HCT116 (cell line): ENCODE measurements at regions not wholly inside any gene's neighbourhood (a gene's known extent, or its start where the extent isn't known, plus 50 kb on each side); places are given as distances from the start of the nearest gene placed in this dataset.

Experiments
- ATAC-seq: fragments of 200-7000 bp; cut with Tn5 transposase; 2 replicates; pipeline ENCODE4 v1.9.1; 2020; ENCODE audit warnings: mild to moderate bottlenecking, moderate library complexity
- BruUV-seq: library from RNA; stranded (reverse); fragments of 400-500 nt; replicated peaks from 2 replicates; lab custom pipeline; 2021; lab: Mats Ljungman, UMichigan
- CTCF ChIA-PET: fragments of 300-600 bp; sonication (Branson Sonifier 250); formaldehyde crosslinking; loops from one replicate; lab custom pipeline; 2021; ENCODE audit warnings: antibody characterized with exemption; lab: Charles Lee
- POLR2A ChIA-PET: fragments of 300-600, 350-600 bp; sonication (Branson Sonifier 250); formaldehyde crosslinking; loops from one replicate; lab custom pipeline; 2021; ENCODE audit warnings: antibody characterized with exemption; lab: Charles Lee
- RAD21 ChIA-PET, 2 experiments: fragments of 300-600 bp; sonication (Branson Sonifier 250); formaldehyde crosslinking; loops; one replicate each; lab custom pipeline; 2023; ENCODE audit warnings: low total read pairs in 2 of 2; ENCODE audit not compliant: uncharacterized antibody in 2 of 2, unreplicated experiment in 2 of 2, low non-redundant PET in 1 of 2; lab: Charles Lee
- DNase-seq: peaks from one replicate; pipeline ENCODE4 v3.0.0-alpha.2; 2010; ENCODE audit warnings: low read depth, low spot score
- H2AFZ ChIP-seq: fragments of 200-600 bp; shearing (Covaris generic), sonication (generic); 2 replicates; pipeline ENCODE4 v1.6.1; 2017; ENCODE audit warnings: low read depth, mixed run types, mixed read lengths, antibody characterized with exemption, low read length; ENCODE audit not compliant: poor library complexity, severe bottlenecking
- H3K27ac ChIP-seq: 2 replicates; pipeline ENCODE4 v1.5.1; 2012; ENCODE audit warnings: low read depth, low read length
- H3K27me3 ChIP-seq: fragments of 200-600 bp; sonication (generic); 2 replicates; pipeline ENCODE4 v1.6.1; 2016; ENCODE audit warnings: mixed run types, low read length, mixed read lengths; ENCODE audit not compliant: insufficient read depth
- H3K36me3 ChIP-seq, 2 experiments: fragments of 200-500 bp in 1 of 2; fragments of 200-600 bp in 1 of 2; sonication (Bioruptor generic) in 1 of 2; sonication (generic) in 1 of 2; 2 replicates each; pipeline versions ENCODE4 v1.5.1 to v1.6.1; 2014 to 2016; ENCODE audit warnings: low read length in 2 of 2, inconsistent platforms in 1 of 2, mixed read lengths in 1 of 2, mixed run types in 1 of 2; ENCODE audit not compliant: insufficient read depth in 2 of 2, control insufficient read depth in 1 of 2
- H3K4me1 ChIP-seq, 2 experiments: fragments of 200-600 bp in 1 of 2; sonication (generic) in 1 of 2; 2 replicates each; pipeline versions ENCODE4 v1.5.1 to v1.6.1; 2012 to 2017; ENCODE audit warnings: low read length in 2 of 2, inconsistent platforms in 1 of 2, mild to moderate bottlenecking in 1 of 2, mixed read lengths in 1 of 2, mixed run types in 1 of 2, moderate library complexity in 1 of 2; ENCODE audit not compliant: insufficient read depth in 2 of 2, control insufficient read depth in 1 of 2
- H3K4me2 ChIP-seq: fragments of 200-600 bp; sonication (generic); 2 replicates; pipeline ENCODE4 v1.6.1; 2017; ENCODE audit warnings: mixed run types, low read length, mixed read lengths
- H3K4me3 ChIP-seq, 2 experiments: fragments of 200-600 bp in 1 of 2; sonication (generic) in 1 of 2; replicated peaks in 1 of 2; 2 replicates each; pipeline ENCODE4 v1.5.1; 2011 to 2016; ENCODE audit warnings: low read length in 2 of 2, control low read depth in 1 of 2, low read depth in 1 of 2, mild to moderate bottlenecking in 1 of 2, mixed read lengths in 1 of 2, mixed run types in 1 of 2
- H3K79me2 ChIP-seq: fragments of 200-600 bp; sonication (generic); 2 replicates; pipeline ENCODE4 v1.6.1; 2017; ENCODE audit warnings: mild to moderate bottlenecking, mixed run types, low read length, moderate library complexity, mixed read lengths; ENCODE audit not compliant: insufficient read depth
- H3K9ac ChIP-seq: fragments of 200-600 bp; sonication (generic); 2 replicates; pipeline ENCODE4 v1.6.1; 2016; ENCODE audit warnings: low read length, mixed read lengths
- H3K9me2 ChIP-seq: fragments of 200-600 bp; sonication (generic), shearing (Covaris generic); 2 replicates; pipeline ENCODE4 v1.6.1; 2017; ENCODE audit warnings: mixed run types, mild to moderate bottlenecking, moderate library complexity; ENCODE audit not compliant: insufficient read depth
- H3K9me3 ChIP-seq, 2 experiments: fragments of 200-500 bp in 1 of 2; fragments of 200-600 bp in 1 of 2; sonication (Bioruptor generic) in 1 of 2; sonication (generic) in 1 of 2; 2 replicates each; pipeline ENCODE4 v1.6.1; 2014 to 2017; ENCODE audit warnings: low read length in 2 of 2, mixed read lengths in 2 of 2, inconsistent platforms in 1 of 2, low read depth in 1 of 2, mild to moderate bottlenecking in 1 of 2, mixed run types in 1 of 2, moderate library complexity in 1 of 2; ENCODE audit not compliant: control insufficient read depth in 1 of 2, insufficient read depth in 1 of 2
- H4K20me1 ChIP-seq: fragments of 200-600 bp; sonication (generic), shearing (Covaris generic); 2 replicates; pipeline ENCODE4 v1.6.1; 2017; ENCODE audit warnings: mixed run types, mild to moderate bottlenecking, moderate library complexity; ENCODE audit not compliant: insufficient read depth
- CEBPB ChIP-seq: IDR thresholded peaks from 2 replicates; pipeline ENCODE4 v1.6.1; 2012; ENCODE audit warnings: low read depth
- EGR1 ChIP-seq: IDR thresholded peaks from 2 replicates; pipeline ENCODE4 v1.6.1; 2012; ENCODE audit warnings: low read depth
- ELF1 ChIP-seq: IDR thresholded peaks from 2 replicates; pipeline ENCODE4 v1.6.1; 2012; ENCODE audit warnings: low read depth, borderline replicate concordance
- EZH2 ChIP-seq: fragments of 200-600 bp; sonication (generic); IDR thresholded peaks from 2 replicates; pipeline ENCODE4 v1.6.1; 2017; ENCODE audit warnings: antibody characterized with exemption, mixed run types
- FOSL1 ChIP-seq: IDR thresholded peaks from 2 replicates; pipeline ENCODE4 v1.6.1; 2012; ENCODE audit warnings: low read depth
- JUND ChIP-seq: IDR thresholded peaks from 2 replicates; pipeline ENCODE4 v1.6.1; 2012
- POLR2AphosphoS5 ChIP-seq: IDR thresholded peaks from 2 replicates; pipeline ENCODE4 v1.6.1; 2011; ENCODE audit warnings: mild to moderate bottlenecking, low read depth, low read length, moderate library complexity
- SIN3A ChIP-seq: IDR thresholded peaks from 2 replicates; pipeline ENCODE4 v1.6.1; 2012; ENCODE audit warnings: low read depth
- SRF ChIP-seq: IDR thresholded peaks from 2 replicates; pipeline ENCODE4 v1.6.1; 2012; ENCODE audit warnings: low read depth
- TCF7L2 ChIP-seq: IDR thresholded peaks from 2 replicates; pipeline ENCODE4 v1.7.0; 2011; ENCODE audit warnings: borderline replicate concordance, inconsistent platforms; ENCODE audit not compliant: insufficient read depth, insufficient read length; ENCODE audit errors: extremely low read depth
- YY1 ChIP-seq: IDR thresholded peaks from 2 replicates; pipeline ENCODE4 v1.6.1; 2011; ENCODE audit warnings: low read length, low read depth, moderate library complexity, mild to moderate bottlenecking; ENCODE audit not compliant: insufficient replicate concordance; ENCODE audit errors: extremely low read depth
- ZNF274 ChIP-seq: fragments of 200-500 bp; sonication (Bioruptor generic); IDR thresholded peaks from 2 replicates; pipeline ENCODE4 v1.6.1; 2014; ENCODE audit warnings: mild to moderate bottlenecking, low read depth, low read length, inconsistent platforms
- intact Hi-C: fragments of 100-400 bp; cut with micrococcal nuclease; formaldehyde crosslinking; loops from 2 replicates; pipeline ENCODE4 v1.10.0; 2022
- TF ChIP-seq, protein P1 (sequence below): IDR thresholded peaks from 2 replicates; pipeline ENCODE4 v1.6.1; 2012; ENCODE audit warnings: low read depth
- TF ChIP-seq, protein P2 (sequence below): IDR thresholded peaks from 2 replicates; pipeline ENCODE4 v1.6.1; 2012
- TF ChIP-seq, protein P3 (sequence below): IDR thresholded peaks from 2 replicates; pipeline ENCODE4 v1.6.1; 2012

DNA sequence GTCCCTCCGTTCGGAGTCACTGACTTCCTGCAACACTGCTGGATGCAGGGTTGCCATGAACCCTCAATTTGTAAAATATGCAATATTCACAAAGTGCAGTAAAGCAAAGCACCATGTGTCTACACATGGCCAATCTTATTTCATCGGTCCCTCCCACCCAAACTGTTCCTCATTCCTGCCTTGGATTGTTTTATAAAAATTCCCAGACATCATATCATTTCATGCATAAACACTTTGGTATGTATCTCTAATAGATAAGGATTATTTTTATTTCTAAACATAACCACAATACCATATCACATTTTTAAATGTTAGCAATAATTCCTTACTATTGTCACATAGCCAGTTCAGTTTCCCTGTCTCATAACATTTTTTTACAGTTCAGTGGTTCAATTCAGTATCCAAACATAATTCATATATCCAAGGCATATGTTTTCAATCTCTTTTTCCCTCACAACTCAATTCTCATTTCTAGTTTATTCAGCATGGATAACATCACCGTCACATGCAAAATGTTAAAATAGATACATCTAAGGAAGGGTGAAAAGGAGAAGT, 82.0 kb upstream of the PCAT7 start (continued):
- TF ChIP-seq, protein P1, sequence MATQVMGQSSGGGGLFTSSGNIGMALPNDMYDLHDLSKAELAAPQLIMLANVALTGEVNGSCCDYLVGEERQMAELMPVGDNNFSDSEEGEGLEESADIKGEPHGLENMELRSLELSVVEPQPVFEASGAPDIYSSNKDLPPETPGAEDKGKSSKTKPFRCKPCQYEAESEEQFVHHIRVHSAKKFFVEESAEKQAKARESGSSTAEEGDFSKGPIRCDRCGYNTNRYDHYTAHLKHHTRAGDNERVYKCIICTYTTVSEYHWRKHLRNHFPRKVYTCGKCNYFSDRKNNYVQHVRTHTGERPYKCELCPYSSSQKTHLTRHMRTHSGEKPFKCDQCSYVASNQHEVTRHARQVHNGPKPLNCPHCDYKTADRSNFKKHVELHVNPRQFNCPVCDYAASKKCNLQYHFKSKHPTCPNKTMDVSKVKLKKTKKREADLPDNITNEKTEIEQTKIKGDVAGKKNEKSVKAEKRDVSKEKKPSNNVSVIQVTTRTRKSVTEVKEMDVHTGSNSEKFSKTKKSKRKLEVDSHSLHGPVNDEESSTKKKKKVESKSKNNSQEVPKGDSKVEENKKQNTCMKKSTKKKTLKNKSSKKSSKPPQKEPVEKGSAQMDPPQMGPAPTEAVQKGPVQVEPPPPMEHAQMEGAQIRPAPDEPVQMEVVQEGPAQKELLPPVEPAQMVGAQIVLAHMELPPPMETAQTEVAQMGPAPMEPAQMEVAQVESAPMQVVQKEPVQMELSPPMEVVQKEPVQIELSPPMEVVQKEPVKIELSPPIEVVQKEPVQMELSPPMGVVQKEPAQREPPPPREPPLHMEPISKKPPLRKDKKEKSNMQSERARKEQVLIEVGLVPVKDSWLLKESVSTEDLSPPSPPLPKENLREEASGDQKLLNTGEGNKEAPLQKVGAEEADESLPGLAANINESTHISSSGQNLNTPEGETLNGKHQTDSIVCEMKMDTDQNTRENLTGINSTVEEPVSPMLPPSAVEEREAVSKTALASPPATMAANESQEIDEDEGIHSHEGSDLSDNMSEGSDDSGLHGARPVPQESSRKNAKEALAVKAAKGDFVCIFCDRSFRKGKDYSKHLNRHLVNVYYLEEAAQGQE, result no peak
- TF ChIP-seq ELF1, result no peak
- TF ChIP-seq TCF7L2, result no peak
- TF ChIP-seq ZNF274, result no peak
- TF ChIP-seq, protein P2, sequence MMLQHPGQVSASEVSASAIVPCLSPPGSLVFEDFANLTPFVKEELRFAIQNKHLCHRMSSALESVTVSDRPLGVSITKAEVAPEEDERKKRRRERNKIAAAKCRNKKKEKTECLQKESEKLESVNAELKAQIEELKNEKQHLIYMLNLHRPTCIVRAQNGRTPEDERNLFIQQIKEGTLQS, result no peak
- no peak for TF ChIP-seq SIN3A
- TF ChIP-seq EGR1, result no peak
- no peak for TF ChIP-seq POLR2AphosphoS5
- TF ChIP-seq JUND, result no peak

DNA sequence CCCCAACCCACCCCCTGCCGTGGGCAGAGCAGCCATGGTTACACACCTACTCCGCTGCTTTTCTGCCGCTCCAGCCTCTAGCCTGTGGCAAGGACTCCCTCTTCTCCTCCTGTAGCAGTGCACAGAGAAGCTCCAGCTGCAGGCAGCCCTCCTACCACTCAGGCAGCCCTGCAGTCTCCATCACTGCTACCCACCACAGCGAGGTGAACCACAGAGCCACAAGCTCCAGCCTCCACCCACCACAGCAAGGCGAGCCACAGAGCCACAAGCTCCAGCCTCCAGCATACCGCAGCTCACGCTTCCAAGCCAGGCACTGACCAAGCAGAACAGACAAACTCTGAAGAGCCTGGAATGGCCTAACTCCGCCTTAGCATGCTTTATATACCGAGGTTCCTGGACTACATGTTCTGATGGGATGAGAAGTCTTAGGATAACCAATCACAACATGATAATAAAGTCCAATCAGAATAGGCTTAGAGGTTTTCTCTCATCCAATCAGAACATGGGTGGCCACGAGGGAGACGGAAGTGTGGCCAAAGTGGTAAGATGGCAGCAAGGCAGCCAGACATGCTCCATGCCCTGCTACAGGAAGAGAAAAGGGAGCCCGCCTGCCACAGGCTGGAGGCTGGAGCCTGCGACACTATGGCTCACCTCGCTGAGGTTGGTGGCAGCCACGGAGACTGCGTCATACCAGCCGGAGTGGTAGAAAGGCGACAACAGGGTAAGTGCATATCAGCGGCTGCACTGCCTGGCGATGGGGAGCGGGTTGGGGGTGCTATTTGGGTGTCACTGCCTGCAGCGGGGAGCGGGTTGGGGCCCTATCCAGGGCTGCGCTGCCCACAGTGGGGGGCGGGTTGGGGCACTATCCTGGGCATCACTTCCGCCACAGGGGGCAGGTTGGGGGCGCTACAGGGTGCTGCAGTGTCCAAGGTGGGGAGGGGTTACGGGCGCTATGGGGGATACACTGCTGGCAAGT, 75.8 kb upstream of the PCAT7 start:
- Histone ChIP-seq H3K27ac (no peak overlapping the region), H2AFZ (no peak overlapping the region), H4K20me1 (no peaks in the 10 kb centered on the region), H3K27me3 (no peaks in the 10 kb centered on the region), H3K9ac (no peak overlapping the region), H3K4me3 (no peak overlapping the region), H3K4me2 (no peak overlapping the region), H3K9me3 (no peaks in the 10 kb centered on the region), H3K36me3 (no peaks in the 10 kb centered on the region), H3K4me1 (no peaks in the 10 kb centered on the region), H3K79me2 (no peaks in the 10 kb centered on the region), H3K9me2 (no peaks in the 10 kb centered on the region)
- no TSS peak for BruUV-seq
- ChIA-PET POLR2A (no interaction called here), RAD21 (no interaction called here), CTCF (no interaction called here)
- intact Hi-C loops, result no loop called here
- no peak for DNase-seq
- no peak for ATAC-seq
- no peak for TF ChIP-seq ZNF274
- no peak for TF ChIP-seq CEBPB
- TF ChIP-seq, protein P1, result no peak
- no peak for TF ChIP-seq ELF1
- TF ChIP-seq FOSL1, result no peak
- TF ChIP-seq EZH2, result no peak
- TF ChIP-seq, protein P3, sequence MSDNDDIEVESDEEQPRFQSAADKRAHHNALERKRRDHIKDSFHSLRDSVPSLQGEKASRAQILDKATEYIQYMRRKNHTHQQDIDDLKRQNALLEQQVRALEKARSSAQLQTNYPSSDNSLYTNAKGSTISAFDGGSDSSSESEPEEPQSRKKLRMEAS, result no peak
- TF ChIP-seq TCF7L2, result no peak
- no peak for TF ChIP-seq YY1
- no peak for TF ChIP-seq SRF
